ENCODE measurements at regions not wholly inside any gene's neighbourhood (a gene's known extent, or its start where the extent isn't known, plus 50 kb on each side); places are given as distances from the start of the nearest gene placed in this dataset.

GRCh38 chr12:75670216-75670615 is 158.8 kb upstream of the KRR1 start:
- TF ChIP-seq CTCF (conservative IDR thresholded peaks at IDR 0.05; ENCODE audit: low read depth, low read length): no peak
- TF ChIP-seq POLR2A (IDR thresholded peaks at IDR 0.05; ENCODE audit: low read depth, low read length): no peak
- no peak for TF ChIP-seq MAFK (IDR thresholded peaks at IDR 0.05; ENCODE audit: low read depth, low read length)
- no peak for TF ChIP-seq RAD21 (IDR thresholded peaks at IDR 0.05; ENCODE audit: low read length)
- no peak for TF ChIP-seq RFX5 (IDR thresholded peaks at IDR 0.05; ENCODE audit: low read depth, low read length)
- TF ChIP-seq CHD1 (IDR thresholded peaks at IDR 0.05; ENCODE audit: low read depth, low read length): no peak
- TF ChIP-seq RCOR1 (IDR thresholded peaks at IDR 0.05; ENCODE audit: insufficient replicate concordance, low read length): no peak
- no peak for TF ChIP-seq MAZ (IDR thresholded peaks at IDR 0.05; ENCODE audit: borderline replicate concordance, low read depth, low read length)
- no peak for TF ChIP-seq MXI1 (IDR thresholded peaks at IDR 0.05; ENCODE audit: borderline replicate concordance, low read depth, low read length)
